ENCODE measurements at regions not wholly inside any gene's neighbourhood (a gene's known extent, or its start where the extent isn't known, plus 50 kb on each side); places are given as distances from the start of the nearest gene placed in this dataset.

DNA sequence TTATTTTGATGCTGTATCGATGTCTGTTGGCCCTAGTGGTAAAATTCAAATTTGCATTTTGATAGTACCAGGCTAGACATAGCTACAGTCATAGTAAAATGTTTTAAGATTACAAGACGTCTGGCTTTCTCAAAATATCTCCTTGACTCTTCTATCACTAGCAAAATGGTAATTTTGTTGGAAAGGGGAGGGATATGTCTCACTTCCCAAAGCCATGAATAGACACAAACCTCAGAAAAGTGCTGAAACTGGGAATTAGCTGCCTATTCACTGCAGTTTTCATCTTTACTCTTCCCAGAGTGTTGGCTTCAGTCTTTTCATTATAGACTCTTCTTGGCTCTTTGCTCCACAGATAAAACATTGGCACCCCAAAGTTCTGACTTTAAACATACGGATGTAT lies 1009.9 kb downstream of the ADGRL2 start:
- TF ChIP-seq, protein P1, sequence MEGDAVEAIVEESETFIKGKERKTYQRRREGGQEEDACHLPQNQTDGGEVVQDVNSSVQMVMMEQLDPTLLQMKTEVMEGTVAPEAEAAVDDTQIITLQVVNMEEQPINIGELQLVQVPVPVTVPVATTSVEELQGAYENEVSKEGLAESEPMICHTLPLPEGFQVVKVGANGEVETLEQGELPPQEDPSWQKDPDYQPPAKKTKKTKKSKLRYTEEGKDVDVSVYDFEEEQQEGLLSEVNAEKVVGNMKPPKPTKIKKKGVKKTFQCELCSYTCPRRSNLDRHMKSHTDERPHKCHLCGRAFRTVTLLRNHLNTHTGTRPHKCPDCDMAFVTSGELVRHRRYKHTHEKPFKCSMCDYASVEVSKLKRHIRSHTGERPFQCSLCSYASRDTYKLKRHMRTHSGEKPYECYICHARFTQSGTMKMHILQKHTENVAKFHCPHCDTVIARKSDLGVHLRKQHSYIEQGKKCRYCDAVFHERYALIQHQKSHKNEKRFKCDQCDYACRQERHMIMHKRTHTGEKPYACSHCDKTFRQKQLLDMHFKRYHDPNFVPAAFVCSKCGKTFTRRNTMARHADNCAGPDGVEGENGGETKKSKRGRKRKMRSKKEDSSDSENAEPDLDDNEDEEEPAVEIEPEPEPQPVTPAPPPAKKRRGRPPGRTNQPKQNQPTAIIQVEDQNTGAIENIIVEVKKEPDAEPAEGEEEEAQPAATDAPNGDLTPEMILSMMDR (IDR thresholded peaks at IDR 0.05) = no peak
- TF ChIP-seq POLR2A (IDR thresholded peaks at IDR 0.05) = no peak
